Activated CD4-positive, alpha-beta T cell treated with anti-CD3 and anti-CD28 coated beads, Interleukin-2, amount 50 U/mL, for 1 hour (primary cell): ENCODE measurements at regions not wholly inside any gene's neighbourhood (a gene's known extent, or its start where the extent isn't known, plus 50 kb on each side); places are given as distances from the start of the nearest gene placed in this dataset.
"Not testable (repeated sequence)": the region's sequence is repeated elsewhere in the genome, so short reads cannot be mapped to it uniquely, and the experiment has no call there.

Source experiments
- DNase-seq: peaks from one replicate; pipeline ENCODE4 v3.0.0-alpha.2; 2020

DNA sequence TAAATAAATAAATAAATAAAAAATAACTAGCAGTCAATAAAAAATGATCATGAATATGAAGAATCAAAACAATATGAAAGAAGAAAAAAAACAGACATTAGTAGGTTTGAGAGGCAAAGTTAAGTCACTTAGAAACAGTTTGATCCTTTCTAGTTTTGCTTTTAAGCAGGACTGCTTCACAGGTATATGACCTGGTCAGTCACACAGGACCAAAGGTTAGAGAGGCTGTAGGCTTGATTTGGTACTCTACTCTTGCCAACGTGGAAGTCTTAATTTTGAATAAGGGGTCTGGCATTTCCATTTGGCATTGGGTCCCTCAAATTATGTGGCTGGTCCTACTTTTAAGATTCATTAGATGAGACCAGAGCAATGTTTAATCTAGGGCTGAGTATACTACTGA is 441.7 kb upstream of the NECTIN3 start:
- DNase-seq = no peak

DNA sequence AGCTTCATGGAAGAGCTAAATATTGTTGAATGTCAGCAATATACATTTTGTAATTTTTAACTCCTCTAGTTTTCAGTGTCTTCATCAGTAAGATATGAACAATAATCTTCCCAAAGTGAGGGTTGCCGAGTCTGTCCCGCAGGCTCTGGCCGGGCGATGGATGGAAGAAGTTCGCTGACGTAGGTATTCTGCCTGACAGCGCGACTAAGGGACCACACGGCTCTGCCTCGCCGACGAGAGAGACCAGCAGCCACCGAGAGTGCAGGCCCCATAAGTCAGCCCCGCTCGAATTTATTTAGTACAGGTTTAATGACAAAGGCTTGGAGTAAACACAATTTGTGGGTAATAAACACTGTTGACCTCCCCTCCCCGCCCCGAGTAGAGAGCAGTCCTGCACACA is 427.4 kb upstream of the NECTIN3 start:
- DNase-seq = no peak

DNA sequence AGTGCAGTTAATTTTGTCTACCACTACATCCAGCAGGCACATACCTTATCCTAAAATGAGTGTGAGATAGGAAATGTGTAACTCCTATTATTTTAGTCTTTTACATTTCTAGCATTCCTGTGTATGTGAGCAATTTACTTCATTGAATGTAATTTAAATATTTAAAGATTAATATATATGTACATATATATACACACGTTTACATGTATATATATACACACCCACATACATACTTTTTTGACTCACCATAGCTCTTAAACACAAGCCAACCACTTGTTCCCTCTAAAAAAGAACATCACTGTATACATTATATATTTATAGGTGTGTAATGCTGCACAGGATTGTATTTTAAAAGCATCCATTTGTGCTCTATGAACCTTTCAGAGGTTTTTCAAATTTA is 425.6 kb upstream of the NECTIN3 start:
- no peak for DNase-seq

DNA sequence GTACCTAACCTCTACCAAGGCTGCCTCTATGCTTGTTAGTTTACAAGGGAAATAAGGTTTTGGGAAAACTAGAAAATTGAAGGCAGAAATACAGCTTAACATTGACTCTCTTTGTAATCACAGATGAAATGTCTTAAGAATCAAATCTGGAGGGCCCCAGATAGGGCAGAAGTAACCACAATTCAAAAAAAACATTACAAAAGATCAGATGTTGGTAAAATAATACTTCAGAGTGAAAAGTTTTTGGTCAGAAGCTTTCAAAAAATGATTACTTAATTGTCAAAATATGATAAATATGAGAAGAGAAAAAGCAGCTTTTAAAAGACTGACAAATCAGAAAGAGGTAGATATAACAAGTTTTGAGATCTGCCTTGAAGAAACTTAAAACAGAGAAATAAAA is 425.1 kb upstream of the NECTIN3 start:
- DNase-seq = no peak

DNA sequence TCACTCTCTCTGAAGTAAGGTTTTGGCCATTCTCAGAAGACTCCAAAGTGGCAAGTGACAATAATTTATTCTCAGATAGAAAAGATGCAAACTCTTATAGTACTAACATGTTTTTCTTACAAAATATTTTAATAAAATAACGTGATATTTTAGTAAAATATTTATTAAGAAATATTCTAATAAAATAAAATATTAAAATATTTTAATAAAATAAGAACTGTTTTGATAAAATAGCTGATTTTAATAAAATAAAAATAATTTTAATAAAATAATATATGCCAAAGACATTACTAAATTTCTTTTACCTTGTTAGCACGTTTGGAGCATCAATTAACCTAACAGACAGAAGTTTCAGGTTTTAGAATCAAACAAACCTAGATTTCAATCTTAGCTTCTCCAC is 424.0 kb upstream of the NECTIN3 start:
- no peak for DNase-seq

DNA sequence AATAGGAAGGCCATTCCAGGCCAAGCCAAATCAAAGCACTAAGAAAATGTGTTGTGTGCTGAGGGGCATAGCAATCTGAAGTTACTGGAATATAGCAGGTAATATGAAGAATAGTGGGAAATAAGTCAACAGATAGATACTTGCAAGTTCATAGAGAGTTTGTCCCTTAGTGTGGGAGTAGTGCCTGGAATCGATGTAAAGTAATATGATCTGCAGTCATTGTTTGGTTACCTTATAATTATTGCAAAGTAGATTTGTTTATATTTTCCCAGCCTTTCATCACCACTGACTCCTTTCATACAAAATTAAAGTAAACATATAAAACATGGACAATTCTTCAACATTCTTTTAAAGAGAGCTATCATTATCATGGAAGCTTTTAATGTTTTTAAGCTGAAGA is 420.9 kb upstream of the NECTIN3 start:
- no peak for DNase-seq

DNA sequence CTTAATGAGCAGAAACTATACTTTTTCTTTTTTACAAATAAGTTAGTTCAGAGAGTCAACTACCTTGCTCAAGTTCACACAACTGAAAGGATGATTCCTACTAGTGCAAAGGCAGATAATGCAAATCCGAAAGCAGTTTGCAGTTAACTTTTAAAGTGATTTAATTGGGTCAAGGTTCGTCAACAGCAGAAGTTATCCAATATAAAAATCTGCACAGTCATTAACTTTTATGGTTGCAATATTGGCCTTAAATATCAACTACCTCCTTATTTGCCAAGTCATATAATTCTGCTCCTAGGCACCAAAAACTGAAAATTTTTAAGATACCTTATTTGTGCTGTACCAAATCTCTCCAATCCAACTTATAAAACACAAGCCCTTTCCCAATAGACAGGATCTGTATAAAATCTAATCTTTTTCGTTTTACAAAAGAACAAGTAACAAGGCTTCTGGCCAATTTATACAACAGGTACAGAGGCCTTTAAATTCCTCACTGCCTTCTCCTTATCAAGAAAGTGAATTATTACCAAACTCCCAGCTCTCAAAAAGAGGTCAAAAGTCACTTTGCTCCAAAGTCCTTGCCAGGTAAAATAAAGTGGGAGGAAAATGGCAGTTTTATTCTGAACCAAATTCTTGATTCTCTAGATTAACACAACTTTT is 416.6 kb upstream of the NECTIN3 start:
- DNase-seq = no peak

DNA sequence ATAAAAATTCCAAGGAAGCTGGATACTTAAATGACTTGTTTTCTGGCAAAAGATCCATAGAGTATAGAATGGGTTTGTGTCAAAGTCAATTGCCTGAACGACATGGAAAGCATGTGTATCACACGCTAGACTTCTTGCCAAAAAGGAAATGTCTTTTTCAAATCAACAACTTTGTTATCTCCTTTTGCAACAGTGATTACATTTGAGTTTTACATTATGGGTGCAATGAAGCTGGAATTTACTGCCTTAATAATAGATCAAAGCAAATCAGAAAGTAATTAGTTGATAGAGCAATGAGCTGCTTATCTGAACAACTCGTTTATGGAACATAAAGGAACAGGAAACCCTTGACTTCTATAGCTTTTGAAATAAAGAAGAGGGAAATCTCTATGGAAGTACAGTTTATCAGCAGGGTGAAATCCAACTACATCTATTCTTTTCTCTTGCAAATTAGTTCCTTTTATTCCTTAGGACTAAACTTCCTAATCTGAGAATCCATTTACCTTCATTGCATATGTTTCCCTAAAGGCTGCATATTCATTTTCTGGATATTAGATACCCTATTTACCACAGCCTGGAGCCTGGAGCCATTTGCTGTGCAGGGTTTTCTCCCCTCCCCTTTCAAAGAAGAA is 415.1 kb upstream of the NECTIN3 start:
- DNase-seq = no peak

DNA sequence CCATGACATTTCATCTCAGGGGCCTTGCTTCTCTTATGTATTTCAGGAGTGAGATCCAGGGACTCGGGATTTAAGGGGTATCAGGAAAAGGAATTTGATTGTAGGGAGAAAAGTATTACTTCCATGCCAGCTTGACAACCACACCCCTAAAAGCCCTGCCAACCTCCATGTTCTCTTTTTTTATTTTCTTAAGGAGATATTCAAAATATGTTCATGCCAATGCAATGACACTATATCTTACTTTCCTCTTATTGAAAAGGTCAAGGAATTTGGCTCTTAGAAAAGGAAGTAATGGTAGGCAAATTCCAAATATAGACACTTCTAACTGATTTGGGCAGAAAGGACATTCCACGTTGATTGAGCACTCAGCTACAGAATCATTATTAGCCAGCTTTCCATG is 407.5 kb upstream of the NECTIN3 start:
- no peak for DNase-seq

DNA sequence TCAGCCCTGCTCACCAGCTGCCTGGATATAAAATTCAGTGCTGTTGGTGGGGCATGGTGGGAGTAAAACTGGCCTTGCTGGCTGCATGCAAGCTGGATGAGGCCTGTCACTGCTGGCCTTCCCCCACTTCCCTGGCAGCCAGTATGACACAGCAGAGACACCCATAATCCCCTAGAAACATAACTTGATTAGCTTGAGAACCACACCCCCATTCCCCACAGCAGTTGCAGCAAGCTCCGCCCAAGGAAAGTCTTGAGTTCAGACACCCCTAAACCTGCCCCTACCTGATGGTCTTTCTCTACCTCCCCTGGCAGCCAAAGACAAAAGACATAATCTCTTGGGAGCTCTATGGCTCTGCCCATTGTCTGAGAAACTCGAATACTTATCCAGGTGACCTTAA is 405.1 kb upstream of the NECTIN3 start:
- DNase-seq = no peak

DNA sequence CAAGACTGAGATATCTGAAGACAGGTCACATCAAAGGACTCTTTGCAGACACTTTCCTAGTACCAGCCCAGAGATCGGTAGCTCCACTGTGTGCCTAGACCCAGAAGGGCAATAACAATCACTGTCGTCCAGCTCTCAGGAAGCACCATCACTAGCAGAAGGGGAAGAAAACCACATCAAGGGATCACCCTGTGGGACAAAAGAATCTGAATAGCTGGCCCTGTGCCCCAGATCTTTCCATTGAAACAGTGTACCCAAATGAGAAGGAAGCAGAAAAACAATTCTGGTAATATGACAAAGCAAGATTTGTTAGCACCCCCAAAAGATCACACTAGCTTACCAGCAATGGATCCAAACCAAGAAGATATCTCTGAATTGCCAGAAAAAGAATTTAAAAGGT is 404.4 kb upstream of the NECTIN3 start:
- no peak for DNase-seq

DNA sequence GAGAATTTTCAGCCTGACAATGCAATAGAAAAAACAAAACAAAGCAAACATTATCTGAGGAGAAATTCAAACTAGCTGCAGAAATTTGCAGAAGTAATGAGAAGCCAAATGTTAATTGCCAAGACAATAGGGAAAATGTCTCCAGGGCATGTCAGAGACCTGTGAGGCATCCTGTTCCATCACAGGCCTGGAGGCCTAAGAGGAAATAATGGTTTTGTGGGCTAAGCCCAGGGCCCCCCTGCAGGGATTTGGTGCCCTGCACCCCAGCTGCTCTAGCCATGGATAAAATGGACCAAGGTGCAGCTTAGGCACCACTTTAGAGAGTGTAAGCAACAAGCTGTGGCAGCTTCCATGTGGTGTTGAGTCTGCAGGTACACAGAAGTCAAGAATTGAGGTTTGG is 401.2 kb upstream of the NECTIN3 start:
- DNase-seq = no peak

DNA sequence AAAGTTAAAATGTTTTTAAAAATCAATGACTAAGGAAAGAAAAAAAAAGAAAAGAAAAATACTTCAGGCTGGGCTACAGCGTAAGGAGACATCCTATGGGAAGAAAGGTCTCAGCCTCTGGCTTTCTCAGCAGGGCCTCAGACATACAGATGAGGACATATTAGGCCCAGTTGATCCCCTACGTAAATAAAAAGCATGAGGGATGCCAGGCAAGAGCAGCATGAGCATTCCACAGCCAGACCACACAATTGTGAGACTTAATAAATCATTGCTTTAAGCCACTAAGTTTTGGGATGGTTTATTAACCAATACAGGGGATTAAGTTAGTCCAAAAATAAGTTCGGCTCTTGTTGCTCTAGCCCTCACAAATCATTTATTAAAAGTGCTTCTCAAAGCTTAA is 394.1 kb upstream of the NECTIN3 start:
- DNase-seq = no peak

DNA sequence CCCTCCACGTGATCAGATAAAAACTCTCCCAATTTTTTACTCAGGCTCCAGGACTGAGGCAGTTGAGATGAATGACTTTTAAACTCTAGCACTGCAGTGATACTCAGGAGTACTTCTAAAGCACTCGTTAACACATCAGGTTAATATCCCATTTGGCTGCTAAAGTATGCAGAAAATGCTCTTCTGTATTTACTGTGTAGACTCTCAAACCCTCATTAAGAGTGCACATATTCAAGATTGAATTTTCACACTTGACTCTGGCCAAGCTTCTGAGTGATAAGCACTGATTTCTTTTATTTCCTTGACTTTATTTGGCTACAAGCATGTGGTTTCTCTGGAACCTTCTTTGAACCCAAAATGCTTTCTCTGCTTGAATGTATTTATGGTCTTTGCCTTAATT is 392.3 kb upstream of the NECTIN3 start:
- no peak for DNase-seq

DNA sequence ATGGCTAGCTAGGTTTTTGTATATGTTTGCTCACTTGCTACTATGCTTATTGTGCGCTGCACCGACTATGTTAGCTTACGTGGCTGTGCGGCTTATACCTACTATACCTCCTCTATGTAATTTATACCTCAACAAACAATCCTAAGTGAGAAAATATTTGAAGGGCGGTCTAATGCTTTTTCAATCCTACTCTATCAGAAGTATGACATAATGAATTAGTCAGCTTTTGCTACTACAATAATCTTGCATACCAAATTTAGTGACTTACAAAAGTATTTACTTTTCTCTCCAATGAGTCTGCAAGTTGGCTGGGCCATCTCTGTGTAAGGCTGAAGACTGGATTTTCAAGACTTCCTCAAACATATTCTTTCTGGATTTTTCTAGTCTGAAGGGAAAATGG is 391.2 kb upstream of the NECTIN3 start:
- DNase-seq = no peak

DNA sequence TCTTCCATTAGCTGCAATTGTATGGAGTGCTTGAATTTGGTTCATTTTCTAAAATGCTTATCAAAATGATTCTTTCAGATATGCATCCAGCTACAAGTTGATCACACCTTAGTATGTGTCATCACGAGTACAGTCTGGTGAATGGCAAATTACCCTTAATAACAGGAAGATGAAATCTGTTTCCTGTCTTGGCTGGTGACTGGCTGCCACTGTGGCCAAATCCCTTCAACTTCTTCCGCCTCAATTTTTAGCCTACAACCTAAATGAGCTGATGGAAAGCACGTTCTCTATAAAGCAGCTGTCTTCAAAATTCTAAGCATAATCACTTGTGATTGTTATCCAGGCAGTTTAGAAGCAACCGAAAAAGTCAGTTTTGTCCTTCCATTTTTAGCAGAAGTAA is 387.1 kb upstream of the NECTIN3 start:
- no peak for DNase-seq

DNA sequence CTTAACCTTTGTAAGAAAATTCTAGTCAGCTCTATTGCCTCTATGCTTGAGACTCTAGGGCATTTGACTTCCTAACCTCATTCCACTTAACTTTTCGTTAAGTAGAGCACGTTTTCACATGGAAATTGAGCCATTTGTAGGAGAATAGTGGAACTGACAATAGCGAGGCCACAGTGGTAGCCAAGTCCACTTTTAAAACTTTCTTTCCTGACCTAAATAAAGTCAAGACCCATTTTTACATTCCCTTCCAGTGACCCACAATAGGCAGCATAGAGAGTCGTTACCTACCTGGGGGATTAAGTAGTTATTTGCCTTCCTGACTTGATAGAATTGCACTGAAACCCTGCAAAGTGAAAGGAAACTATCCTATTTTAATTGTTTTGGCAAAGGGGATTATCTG is 386.0 kb upstream of the NECTIN3 start:
- no peak for DNase-seq

DNA sequence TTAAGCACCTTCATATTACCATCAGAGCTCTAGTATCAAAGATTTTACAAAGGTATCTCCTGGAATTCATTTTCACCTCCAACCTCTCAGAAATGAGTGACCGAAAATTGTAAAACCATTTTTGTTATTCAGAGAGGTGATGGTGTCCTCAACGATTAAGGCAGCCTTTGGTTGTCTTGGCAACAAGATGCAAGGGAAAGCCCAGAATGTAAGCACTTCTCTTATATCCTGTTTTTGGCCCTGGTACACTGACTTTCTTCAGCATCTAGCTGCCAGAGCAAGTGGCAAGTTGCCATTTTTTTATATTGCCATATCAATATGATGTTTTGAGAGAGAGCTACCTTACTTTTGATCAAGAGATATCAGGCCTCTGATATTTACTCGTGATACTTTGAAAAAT is 384.9 kb upstream of the NECTIN3 start:
- DNase-seq = no peak

DNA sequence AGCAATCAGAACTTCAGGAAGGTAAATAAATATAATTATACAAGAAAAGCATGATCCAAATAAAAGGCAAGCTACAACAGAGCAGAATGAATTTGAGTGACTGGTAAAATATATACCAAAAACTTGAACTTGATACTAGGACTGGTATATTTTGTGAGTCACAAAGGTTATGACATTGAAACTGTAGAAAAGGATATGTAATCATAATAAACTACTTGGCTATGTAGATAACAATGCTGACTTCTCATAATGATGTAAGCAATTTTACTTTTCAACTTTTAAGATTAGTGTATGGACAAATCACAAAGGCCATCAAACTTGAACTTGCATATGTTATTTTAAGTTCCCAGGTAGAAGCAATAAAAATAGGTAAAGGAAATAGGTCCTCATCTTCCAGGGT is 384.5 kb upstream of the NECTIN3 start:
- no peak for DNase-seq

DNA sequence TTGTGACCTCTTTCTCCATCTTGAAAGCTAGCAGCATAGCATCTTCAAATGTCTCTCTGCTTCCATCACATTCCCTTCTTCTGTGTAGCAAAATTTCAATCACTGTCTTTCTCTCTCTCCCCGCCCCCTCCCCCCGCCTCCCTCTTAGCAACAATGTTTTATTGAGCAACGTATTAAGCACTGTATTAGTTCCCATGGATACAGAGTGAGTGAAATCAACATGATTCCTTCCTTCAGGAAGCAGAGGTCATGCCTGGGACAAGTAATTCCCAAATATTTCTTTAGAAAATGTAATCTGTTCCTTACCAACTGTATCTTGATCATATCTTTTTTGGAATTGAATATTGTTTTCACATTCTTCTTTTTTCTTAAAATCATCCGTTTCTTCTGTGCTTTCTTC is 373.7 kb upstream of the NECTIN3 start:
- no peak for DNase-seq

DNA sequence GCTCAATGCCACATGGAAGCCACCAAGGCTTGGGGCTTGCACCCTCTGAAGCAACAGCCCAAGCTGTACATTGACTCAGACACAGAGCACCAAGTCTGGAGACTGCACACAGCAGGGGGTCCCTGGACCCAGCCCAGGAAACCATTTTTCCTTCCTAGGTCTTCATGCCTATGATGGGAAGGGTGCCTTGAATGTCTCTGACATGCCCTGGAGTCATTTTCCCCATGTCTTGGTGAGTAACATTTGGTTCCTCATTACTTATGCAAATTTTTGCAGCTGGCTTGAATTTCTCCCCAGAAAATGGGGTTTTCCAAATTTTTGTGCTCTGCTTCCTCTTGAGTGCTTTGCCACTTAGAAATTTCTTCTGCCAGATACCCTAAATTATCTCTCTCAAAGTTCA is 367.3 kb upstream of the NECTIN3 start:
- DNase-seq = not testable (repeated sequence)

DNA sequence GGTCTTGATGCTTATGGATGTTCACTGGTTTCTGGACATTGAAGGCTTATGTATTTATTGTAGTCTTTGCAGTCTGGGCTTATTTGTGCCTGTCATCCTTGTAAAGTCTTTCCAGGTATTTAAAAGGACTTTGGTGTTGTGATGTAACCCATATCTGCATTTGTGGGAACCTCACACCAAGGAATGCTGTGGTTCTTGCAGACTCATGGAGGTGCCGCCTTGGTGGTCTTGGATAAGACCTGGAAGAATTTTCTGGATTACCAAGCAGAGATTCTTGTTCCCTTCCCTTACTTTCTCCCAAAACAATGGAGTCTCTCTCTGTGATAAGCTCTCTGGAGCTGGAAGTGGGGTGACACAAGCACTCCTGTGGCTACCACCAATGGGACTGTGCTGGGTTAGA is 363.5 kb upstream of the NECTIN3 start:
- no peak for DNase-seq

DNA sequence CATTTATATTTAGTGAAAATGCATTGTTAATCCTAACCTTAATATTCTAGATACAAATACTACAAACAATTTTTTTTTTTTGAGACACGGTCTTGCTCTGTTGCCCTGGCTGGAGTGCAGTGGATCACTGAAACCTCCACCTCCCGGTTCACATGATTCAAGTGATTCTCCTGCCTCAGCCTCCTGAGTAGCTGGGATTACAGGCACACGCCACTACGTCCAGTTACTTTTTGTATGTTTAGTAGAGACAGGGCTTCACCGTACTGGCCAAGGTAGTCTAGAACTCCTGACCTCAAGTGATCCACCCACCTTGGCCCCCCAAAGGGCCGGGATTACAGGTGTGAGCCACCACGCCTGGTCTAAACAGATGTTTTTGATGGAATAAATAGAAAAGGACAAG is 361.5 kb upstream of the NECTIN3 start:
- no peak for DNase-seq

DNA sequence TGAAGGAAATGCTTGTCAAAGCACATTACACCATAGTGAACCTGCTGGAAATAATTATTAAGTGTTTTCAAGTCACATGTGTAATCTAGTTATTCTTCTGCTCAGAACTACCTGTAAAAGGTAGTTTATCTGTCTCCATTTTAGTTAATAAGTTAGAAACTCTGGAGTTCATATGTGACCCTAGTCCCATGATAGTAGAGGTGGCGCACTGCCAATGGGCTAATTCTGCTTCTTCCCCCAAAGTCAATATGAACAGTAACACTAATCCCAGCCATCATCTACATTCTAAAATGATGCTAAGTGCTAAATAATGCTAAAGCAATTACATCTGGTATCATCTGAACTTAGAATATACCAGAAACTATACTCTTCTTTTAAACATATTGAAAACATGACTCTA is 361.0 kb upstream of the NECTIN3 start:
- no peak for DNase-seq

DNA sequence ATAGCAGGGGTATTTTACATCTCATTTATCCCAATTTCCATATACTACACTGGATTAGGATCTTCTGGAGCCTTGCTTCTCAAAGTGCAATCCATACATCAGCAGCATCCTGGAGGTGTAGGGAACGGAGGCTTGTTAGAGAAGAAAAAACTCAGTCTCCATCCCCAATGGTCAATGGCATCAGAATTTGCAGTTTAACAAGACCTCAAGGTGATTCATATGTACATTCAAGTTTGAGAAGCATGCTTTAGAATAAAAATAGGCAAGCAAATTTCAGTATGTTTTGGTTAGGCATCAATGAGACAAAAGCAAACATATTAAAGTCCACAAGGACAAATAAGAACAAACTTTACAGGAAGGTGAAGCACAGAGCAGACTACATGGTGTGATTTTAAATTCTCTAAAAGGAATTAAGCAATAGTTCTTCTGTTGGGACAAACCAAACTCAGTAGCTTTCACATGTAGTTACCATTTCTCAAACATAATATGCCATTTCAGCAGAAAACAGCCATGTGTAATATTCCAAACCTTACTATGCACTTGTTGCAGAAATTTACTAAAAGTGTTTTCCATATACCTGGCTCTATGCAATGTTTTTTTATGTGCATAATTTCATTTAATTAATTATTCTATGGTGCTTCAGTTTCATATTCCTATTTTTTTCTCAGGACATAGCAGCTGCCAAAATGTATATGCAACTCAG is 360.3 kb upstream of the NECTIN3 start:
- DNase-seq = no peak
